ENCODE measurements at regions not wholly inside any gene's neighbourhood (a gene's known extent, or its start where the extent isn't known, plus 50 kb on each side); places are given as distances from the start of the nearest gene placed in this dataset.

GRCh38 chr14:55773312-55773711 lies 193.3 kb downstream of the KTN1 start:
- TF ChIP-seq FOXK2 (IDR thresholded peaks at IDR 0.05): no peak
- TF ChIP-seq SP1 (IDR thresholded peaks at IDR 0.05): no peak
- TF ChIP-seq FOXM1 (IDR thresholded peaks at IDR 0.05; ENCODE audit: borderline replicate concordance): no peak
- TF ChIP-seq CTBP1 (IDR thresholded peaks at IDR 0.05; ENCODE audit: borderline replicate concordance): no peak
- no peak for TF ChIP-seq PKNOX1 (IDR thresholded peaks at IDR 0.05)
- no peak for TF ChIP-seq BHLHE40 (IDR thresholded peaks at IDR 0.05; ENCODE audit: borderline replicate concordance)
- TF ChIP-seq ZNF384 (IDR thresholded peaks at IDR 0.05): no peak
- no peak for TF ChIP-seq HDGF (IDR thresholded peaks at IDR 0.05; ENCODE audit: borderline replicate concordance)
- TF ChIP-seq ELF4 (IDR thresholded peaks at IDR 0.05): no peak
- no peak for TF ChIP-seq FOXA1 (IDR thresholded peaks at IDR 0.05)
- no peak for TF ChIP-seq SUZ12 (IDR thresholded peaks at IDR 0.05)
- TF ChIP-seq TARDBP (IDR thresholded peaks at IDR 0.05): no peak
- no peak for TF ChIP-seq LEF1 (IDR thresholded peaks at IDR 0.05; ENCODE audit: borderline replicate concordance)
- no peak for TF ChIP-seq ARNT (IDR thresholded peaks at IDR 0.05)

Measured in HEK293T (cell line).